GM23338 (cell line): ENCODE measurements at regions not wholly inside any gene's neighbourhood (a gene's known extent, or its start where the extent isn't known, plus 50 kb on each side); places are given as distances from the start of the nearest gene placed in this dataset.

Source experiments
- ATAC-seq: fragments of 200-7000 bp; cut with Tn5 transposase; 3 replicates; pipeline ENCODE4 v1.9.1; 2020
- DNase-seq: peaks from one replicate; pipeline ENCODE4 v3.0.0-alpha.2; 2015; ENCODE audit warnings: low spot score
- H2AFZ ChIP-seq: fragments of 200-600 bp; sonication (generic); 2 replicates; pipeline ENCODE4 v1.8.0; 2016; ENCODE audit warnings: antibody characterized with exemption, mild to moderate bottlenecking, moderate library complexity
- H3F3A ChIP-seq: fragments of 200-600 bp; sonication (generic); replicated peaks from 2 replicates; pipeline ENCODE4 v1.8.0; 2017; ENCODE audit warnings: antibody characterized with exemption, mixed run types, low read depth
- H3K27ac ChIP-seq: fragments of 200-600 bp; sonication (generic); 2 replicates; pipeline ENCODE4 v1.6.1; 2016; ENCODE audit warnings: low read depth
- H3K27me3 ChIP-seq: fragments of 200-600 bp; sonication (generic); 2 replicates; pipeline ENCODE4 v1.8.0; 2016; ENCODE audit warnings: mild to moderate bottlenecking, mixed run types, moderate library complexity; ENCODE audit not compliant: insufficient read depth
- H3K36me3 ChIP-seq: fragments of 200-600 bp; sonication (generic); 2 replicates; pipeline ENCODE4 v1.8.0; 2016; ENCODE audit warnings: mild to moderate bottlenecking; ENCODE audit not compliant: insufficient read depth
- H3K4me1 ChIP-seq: fragments of 200-600 bp; sonication (generic); 2 replicates; pipeline ENCODE4 v1.8.0; 2016; ENCODE audit warnings: mild to moderate bottlenecking, moderate library complexity; ENCODE audit not compliant: insufficient read depth
- H3K4me2 ChIP-seq: fragments of 200-600 bp; sonication (generic); 2 replicates; pipeline ENCODE4 v1.7.1; 2017; ENCODE audit warnings: mixed run types
- H3K4me3 ChIP-seq: fragments of 200-600 bp; sonication (generic); 2 replicates; pipeline ENCODE4 v1.6.1; 2016; ENCODE audit warnings: mixed run types
- H3K79me2 ChIP-seq: fragments of 200-600 bp; sonication (generic); replicated peaks from 2 replicates; pipeline ENCODE4 v1.8.0; 2017; ENCODE audit warnings: mild to moderate bottlenecking; ENCODE audit not compliant: insufficient read depth
- H3K9me2 ChIP-seq: fragments of 200-600 bp; sonication (generic); 2 replicates; pipeline ENCODE4 v1.8.0; 2017; ENCODE audit not compliant: insufficient read depth
- H4K20me1 ChIP-seq: fragments of 200-600 bp; sonication (generic); replicated peaks from 2 replicates; pipeline ENCODE4 v1.8.0; 2017; ENCODE audit warnings: mild to moderate bottlenecking; ENCODE audit not compliant: insufficient read depth
- H3K27ac Mint-ChIP-seq: 2 replicates; pipeline ENCODE4 v1.8.0; 2020; ENCODE audit warnings: inconsistent platforms, mild to moderate bottlenecking, moderate library complexity, mixed read lengths
- H3K27me3 Mint-ChIP-seq: 3 replicates; pipeline ENCODE4 v1.8.0; 2022; ENCODE audit warnings: low read depth, mild to moderate bottlenecking, moderate library complexity, mixed read lengths, inconsistent platforms; ENCODE audit not compliant: insufficient read depth, poor library complexity
- H3K36me3 Mint-ChIP-seq: 3 replicates; pipeline ENCODE4 v1.8.0; 2021; ENCODE audit warnings: low read depth, mild to moderate bottlenecking, inconsistent platforms, moderate library complexity, mixed read lengths
- H3K4me1 Mint-ChIP-seq: 3 replicates; pipeline ENCODE4 v1.8.0; 2020; ENCODE audit warnings: mild to moderate bottlenecking, inconsistent platforms, mixed read lengths
- H3K4me3 Mint-ChIP-seq: 3 replicates; pipeline ENCODE4 v1.8.0; 2021; ENCODE audit warnings: moderate library complexity, mild to moderate bottlenecking, inconsistent platforms, mixed read lengths
- H3K9me3 Mint-ChIP-seq: 3 replicates; pipeline ENCODE4 v1.8.0; 2020; ENCODE audit warnings: moderate library complexity, mild to moderate bottlenecking, inconsistent platforms, mixed read lengths
- CREB1 ChIP-seq: fragments of 250-450 bp; sonication (Bioruptor Pico); IDR thresholded peaks from 2 replicates; pipeline ENCODE4 v1.5.0; 2020; ENCODE audit warnings: low read depth, mild to moderate bottlenecking, moderate library complexity
- JUNB ChIP-seq: IDR thresholded peaks from one replicate; pipeline ENCODE4 v1.6.1; 2016; ENCODE audit warnings: antibody characterized with exemption; ENCODE audit not compliant: unreplicated experiment
- POLR2AphosphoS5 ChIP-seq: IDR thresholded peaks from 2 replicates; pipeline ENCODE4 v1.6.1; 2016; ENCODE audit warnings: antibody characterized with exemption, low read depth
- REST ChIP-seq: IDR thresholded peaks from one replicate; pipeline ENCODE4 v1.6.1; 2018; ENCODE audit warnings: antibody characterized with exemption; ENCODE audit not compliant: unreplicated experiment
- ZNF331 ChIP-seq: fragments of 250-450 bp; sonication (Bioruptor Pico); IDR thresholded peaks from 2 replicates; pipeline ENCODE4 v1.5.0; 2020; ENCODE audit warnings: low read depth, mild to moderate bottlenecking, moderate library complexity
- ZNF462 ChIP-seq: fragments of 250-450 bp; sonication (Bioruptor Pico); IDR thresholded peaks from 2 replicates; pipeline ENCODE4 v1.5.0; 2020; ENCODE audit warnings: mild to moderate bottlenecking, moderate library complexity

GRCh38 chr3:8113626-8114025 is 388.0 kb upstream of the LMCD1 start (continued):
- TF ChIP-seq ZNF462 (CRISPR knock-in tag) (no peak), ZNF331 (CRISPR knock-in tag) (no peak), CREB1 (CRISPR knock-in tag) (no peak), POLR2AphosphoS5 (no peak), JUNB (no peak)

GRCh38 chr3:8128686-8129085 is 372.9 kb upstream of the LMCD1 start:
- Histone ChIP-seq H4K20me1 (no peaks in the 10 kb centered on the region), H3K4me2 (no peak overlapping the region), H2AFZ (no peak overlapping the region), H3K9me2 (peaks cover 13% of the 10 kb centered on the region; the same call in 1 of the 2 replicates), H3K79me2 (no peaks in the 10 kb centered on the region), H3F3A (no peaks in the 10 kb centered on the region), H3K36me3 (no peaks in the 10 kb centered on the region; the same call in 1 of the 2 replicates), H3K27me3 (no peaks in the 10 kb centered on the region), H3K27ac (no peak overlapping the region), H3K4me1 (no peaks in the 10 kb centered on the region), H3K4me3 (no peak overlapping the region)
- Mint-ChIP-seq H3K4me3 (no peak overlapping the region), H3K36me3 (peaks cover 10% of the 10 kb centered on the region; the same call in 2 of the 3 replicates), H3K9me3 (peaks cover 18% of the 10 kb centered on the region; the same call in 2 of the 3 replicates), H3K4me1 (peaks cover 9% of the 10 kb centered on the region), H3K27me3 (no peaks in the 10 kb centered on the region), H3K27ac (no peak overlapping the region)
- no peak for ATAC-seq
- no peak for TF ChIP-seq REST
- no peak for TF ChIP-seq CREB1 (CRISPR knock-in tag)
- DNase-seq = no peak
